Epithelial cell of prostate (primary cell): ENCODE measurements at regions not wholly inside any gene's neighbourhood (a gene's known extent, or its start where the extent isn't known, plus 50 kb on each side); places are given as distances from the start of the nearest gene placed in this dataset.
A peak's percentile ranks its signal among the peaks of the same experiment; 100 is the strongest.

Experiments used
- DNase-seq: peaks from one replicate; pipeline ENCODE4 v3.0.0-alpha.2; 2011; ENCODE audit warnings: low read depth, low spot score
- H3K27ac ChIP-seq: fragments of 450-650 bp; 2 replicates; pipeline ENCODE4 v1.5.1; 2017; ENCODE audit warnings: mild to moderate bottlenecking

- no peak overlapping the region for H3K27ac ChIP-seq
- no peak for DNase-seq
Measured at GRCh38 chr3:110806924-110807323, 264.7 kb upstream of the NECTIN3 start.

GRCh38 chr3:110808630-110809029, 263.0 kb upstream of the NECTIN3 start:
- H3K27ac ChIP-seq, result no peak overlapping the region
- no peak for DNase-seq

- peak overlapping the region; percentile 20 for H3K27ac ChIP-seq
- DNase-seq, result no peak
Measured at GRCh38 chr3:110810356-110810755, 261.3 kb upstream of the NECTIN3 start.

DNA sequence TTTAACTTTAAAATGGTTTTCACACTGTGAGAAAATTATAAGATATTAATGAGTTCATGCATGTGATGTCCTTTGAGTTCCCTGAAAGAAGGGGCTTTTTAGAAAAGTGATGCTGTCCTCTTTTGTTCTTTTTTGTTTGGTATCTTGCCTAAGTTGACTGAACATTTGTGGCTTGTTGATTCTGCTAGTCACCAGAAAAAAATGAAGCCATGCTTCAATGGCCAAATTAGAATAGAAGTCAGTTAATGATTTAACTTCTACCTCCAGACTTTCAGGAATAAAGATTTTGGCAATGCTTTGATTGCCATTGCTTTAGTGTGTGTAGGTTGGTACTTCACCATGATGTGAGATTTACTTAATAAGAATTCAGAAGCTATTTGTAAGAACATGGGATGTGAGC, 260.6 kb upstream of the NECTIN3 start:
- H3K27ac ChIP-seq, result peak overlapping the region; percentile 20
- DNase-seq, result no peak

GRCh38 chr3:110813541-110813940, 258.1 kb upstream of the NECTIN3 start:
- no peak for DNase-seq
- peak overlapping the region; percentile 74 for H3K27ac ChIP-seq

- DNase-seq, result peak; percentile 59
- peak overlapping the region; percentile 74 for H3K27ac ChIP-seq
Measured at GRCh38 chr3:110814170-110815007, 257.2 kb upstream of the NECTIN3 start.

GRCh38 chr3:110815008-110815583, 256.5 kb upstream of the NECTIN3 start:
- H3K27ac ChIP-seq, result peak overlapping the region; percentile 74
- DNase-seq, result no peak

DNA sequence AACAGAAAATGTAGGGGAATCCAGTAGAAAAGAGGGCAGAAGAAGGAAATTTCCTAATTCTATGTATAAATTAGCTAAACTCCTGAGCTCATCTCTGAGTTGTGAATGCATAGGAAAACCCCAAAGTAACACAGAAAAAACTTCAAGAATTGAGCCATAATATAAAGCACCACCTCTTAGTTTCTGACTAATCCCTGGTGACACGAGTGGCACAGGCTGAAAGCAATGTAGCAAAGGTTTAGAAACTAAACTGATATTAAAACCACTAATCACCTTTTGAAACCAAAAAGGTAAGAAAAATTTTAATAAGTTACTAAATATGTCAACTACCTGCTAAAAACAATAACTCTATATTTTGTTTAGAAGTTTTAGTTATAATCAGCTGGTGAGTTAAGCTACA, 255.6 kb upstream of the NECTIN3 start:
- H3K27ac ChIP-seq, result no peak overlapping the region
- no peak for DNase-seq

GRCh38 chr3:110821586-110821985, 250.0 kb upstream of the NECTIN3 start:
- DNase-seq, result no peak
- H3K27ac ChIP-seq, result no peak overlapping the region

DNA sequence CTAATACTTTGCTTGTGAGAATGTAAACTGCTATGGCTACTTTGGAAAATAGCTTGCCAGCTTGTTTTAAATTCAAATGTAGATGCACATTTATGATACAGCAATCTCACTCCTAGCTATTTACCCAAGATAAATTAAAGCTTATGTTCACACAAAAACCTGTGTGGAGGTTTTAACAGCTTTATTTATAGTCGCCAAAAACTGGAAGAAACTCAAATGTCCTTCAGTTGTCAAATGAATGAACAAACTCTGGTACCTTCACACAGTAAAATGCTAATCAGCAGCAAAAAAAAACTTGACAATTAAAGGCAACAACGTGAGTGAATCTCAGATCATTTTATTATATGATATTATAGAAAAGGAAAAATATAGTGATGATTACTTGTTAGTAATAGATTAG, 248.6 kb upstream of the NECTIN3 start:
- DNase-seq, result no peak

GRCh38 chr3:110846971-110847370, 224.6 kb upstream of the NECTIN3 start:
- no peak for DNase-seq
- no peak overlapping the region for H3K27ac ChIP-seq

More for the DNA sequence above, 248.6 kb upstream of the NECTIN3 start:
- no peak overlapping the region for H3K27ac ChIP-seq

GRCh38 chr3:110849064-110849463, 222.6 kb upstream of the NECTIN3 start:
- H3K27ac ChIP-seq, result no peak overlapping the region
- no peak for DNase-seq

GRCh38 chr3:110851736-110852135, 219.9 kb upstream of the NECTIN3 start:
- no peak for DNase-seq
- H3K27ac ChIP-seq, result no peak overlapping the region

DNA sequence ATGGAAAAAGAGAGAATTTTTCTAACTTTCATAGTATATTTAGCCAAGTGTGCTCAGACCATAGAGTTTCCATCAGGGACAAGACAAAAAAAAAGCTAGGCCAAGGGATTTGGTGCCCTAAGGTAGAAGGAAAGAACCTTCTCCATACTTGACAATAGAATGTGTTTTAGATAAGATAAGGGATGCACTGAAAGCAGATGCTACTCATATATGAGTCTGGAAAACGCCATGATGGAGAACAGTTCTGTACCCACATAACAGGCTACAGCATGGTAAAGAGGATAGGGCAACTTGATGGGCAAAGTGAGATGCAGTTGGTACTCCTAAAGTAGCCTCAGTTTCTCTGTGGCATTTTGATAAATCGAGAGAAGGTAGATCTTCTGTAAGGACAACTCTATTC, 216.4 kb upstream of the NECTIN3 start:
- DNase-seq, result no peak
- H3K27ac ChIP-seq, result no peak overlapping the region

- DNase-seq, result no peak
- no peak overlapping the region for H3K27ac ChIP-seq
Measured at GRCh38 chr3:110856916-110857315, 214.7 kb upstream of the NECTIN3 start.

DNA sequence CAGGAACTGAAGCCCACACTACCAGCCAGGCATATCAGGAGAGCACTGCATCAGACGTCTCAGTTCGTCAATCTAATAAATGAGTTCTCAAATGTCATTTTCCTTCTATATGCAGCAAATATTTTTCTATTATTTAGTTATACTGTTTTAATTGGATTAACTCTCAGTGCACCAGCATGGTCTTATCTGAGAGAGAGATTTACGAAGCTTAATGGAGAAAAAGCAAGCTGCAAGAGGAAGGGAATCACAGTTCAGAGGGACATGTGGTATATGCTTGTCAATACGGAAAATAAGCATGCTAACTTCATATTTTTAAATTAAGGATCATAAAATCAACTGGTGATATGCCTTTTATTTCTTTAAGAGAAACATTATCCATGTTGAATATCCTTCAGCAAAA, 213.1 kb upstream of the NECTIN3 start:
- DNase-seq, result no peak
- H3K27ac ChIP-seq, result no peak overlapping the region

GRCh38 chr3:110859336-110859735, 212.3 kb upstream of the NECTIN3 start:
- no peak overlapping the region for H3K27ac ChIP-seq
- DNase-seq, result no peak

DNA sequence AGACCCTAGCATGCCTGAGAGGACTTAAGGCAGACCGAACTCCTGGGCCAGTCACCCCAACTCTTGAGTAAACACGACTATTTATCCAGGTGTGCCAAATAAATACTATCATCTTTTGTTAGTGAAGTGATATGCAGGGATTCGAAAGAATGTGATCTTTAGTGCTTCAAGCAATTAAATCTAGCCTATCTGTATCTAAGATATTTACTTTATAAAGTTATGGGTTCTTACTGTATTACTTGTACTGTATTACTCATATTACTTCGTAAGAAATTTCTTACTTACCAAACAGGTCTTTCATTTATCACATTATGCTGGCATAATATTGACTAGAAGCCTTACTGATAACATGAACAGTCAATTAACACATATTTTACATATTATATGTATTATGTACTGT, 211.6 kb upstream of the NECTIN3 start:
- H3K27ac ChIP-seq, result no peak overlapping the region
- no peak for DNase-seq

GRCh38 chr3:110865934-110866333, 205.7 kb upstream of the NECTIN3 start:
- H3K27ac ChIP-seq, result no peak overlapping the region
- no peak for DNase-seq

- no peak overlapping the region for H3K27ac ChIP-seq
- no peak for DNase-seq
Measured at GRCh38 chr3:110868106-110868505, 203.5 kb upstream of the NECTIN3 start.

GRCh38 chr3:110869736-110870135, 201.9 kb upstream of the NECTIN3 start:
- DNase-seq, result no peak
- H3K27ac ChIP-seq, result no peak overlapping the region

- no peak overlapping the region for H3K27ac ChIP-seq
- no peak for DNase-seq
Measured at GRCh38 chr3:110871869-110872268, 199.7 kb upstream of the NECTIN3 start.
